Panc1 (cell line): ENCODE measurements at regions not wholly inside any gene's neighbourhood (a gene's known extent, or its start where the extent isn't known, plus 50 kb on each side); places are given as distances from the start of the nearest gene placed in this dataset.

Source experiments
- ATAC-seq: fragments of 200-7000 bp; cut with Tn5 transposase; 2 replicates; pipeline ENCODE4 v1.9.1; 2020; ENCODE audit warnings: mild to moderate bottlenecking, moderate library complexity
- BruUV-seq: library from RNA; stranded (reverse); fragments of 400-500 nt; replicated peaks from 2 replicates; lab custom pipeline; 2021; lab: Mats Ljungman, UMichigan
- CTCF ChIA-PET: fragments of 300-600 bp; sonication (Branson Sonifier 250); formaldehyde crosslinking; loops from one replicate; lab custom pipeline; 2022; ENCODE audit warnings: antibody characterized with exemption; lab: Charles Lee
- POLR2A ChIA-PET: fragments of 300-600 bp; sonication (Branson Sonifier 250); formaldehyde crosslinking; loops from one replicate; lab custom pipeline; 2022; ENCODE audit warnings: antibody characterized with exemption; lab: Charles Lee
- DNase-seq: peaks from one replicate; pipeline ENCODE4 v3.0.0-alpha.2; 2010; ENCODE audit warnings: low read depth, low spot score
- H3K27ac ChIP-seq: 2 replicates; pipeline ENCODE4 v1.5.1; 2011; ENCODE audit warnings: mild to moderate bottlenecking, low read length, inconsistent platforms
- H3K27me3 ChIP-seq: fragments of 200-500 bp; sonication (Bioruptor generic); 2 replicates; pipeline ENCODE4 v1.6.0; 2014; ENCODE audit warnings: low read length, inconsistent platforms; ENCODE audit not compliant: control insufficient read depth, insufficient read depth
- H3K36me3 ChIP-seq: fragments of 200-500 bp; sonication (Bioruptor generic); 2 replicates; pipeline ENCODE4 v1.5.1; 2014; ENCODE audit warnings: inconsistent platforms, mild to moderate bottlenecking, low read length, moderate library complexity; ENCODE audit not compliant: control insufficient read depth, insufficient read depth
- H3K4me1 ChIP-seq: 2 replicates; pipeline ENCODE4 v1.5.1; 2011; ENCODE audit warnings: inconsistent platforms, mild to moderate bottlenecking, low read length, moderate library complexity; ENCODE audit not compliant: control insufficient read depth, insufficient read depth
- H3K4me3 ChIP-seq, 2 experiments: 2 replicates each; pipeline ENCODE4 v1.5.1; 2011 to 2012; ENCODE audit warnings: low read depth in 2 of 2, low read length in 2 of 2, mild to moderate bottlenecking in 2 of 2, inconsistent platforms in 1 of 2, moderate library complexity in 1 of 2
- H3K9me3 ChIP-seq: fragments of 200-500 bp; sonication (Bioruptor generic); 2 replicates; pipeline ENCODE4 v1.5.1; 2014; ENCODE audit warnings: low read depth, mild to moderate bottlenecking, inconsistent platforms, low read length, moderate library complexity; ENCODE audit not compliant: control insufficient read depth, insufficient read depth
- CTCF ChIP-seq: fragments of 450-650 bp; IDR thresholded peaks from 2 replicates; pipeline ENCODE4 v1.5.1; 2017; ENCODE audit warnings: mild to moderate bottlenecking
- POLR2AphosphoS5 ChIP-seq: IDR thresholded peaks from 2 replicates; pipeline ENCODE4 v1.6.1; 2012; ENCODE audit warnings: mild to moderate bottlenecking, low read depth, low read length, moderate library complexity
- REST ChIP-seq, 2 experiments: IDR thresholded peaks; 2 replicates each; pipeline ENCODE4 v1.6.1; 2011 to 2012; ENCODE audit warnings: low read depth in 2 of 2, control low read depth in 1 of 2, low read length in 1 of 2, mild to moderate bottlenecking in 1 of 2, moderate library complexity in 1 of 2; ENCODE audit not compliant: insufficient read depth in 1 of 2
- SIN3A ChIP-seq: IDR thresholded peaks from 2 replicates; pipeline ENCODE4 v1.6.1; 2012; ENCODE audit warnings: low read depth, mild to moderate bottlenecking, low read length, moderate library complexity, borderline replicate concordance; ENCODE audit not compliant: insufficient read depth
- TCF7L2 ChIP-seq: IDR thresholded peaks from 2 replicates; pipeline ENCODE4 v1.6.1; 2011; ENCODE audit warnings: mild to moderate bottlenecking, low read depth, low read length, inconsistent platforms
- in situ Hi-C: cut with HindIII; loops from 2 replicates; pipeline ENCODE4 v1.10.0; 2016; ENCODE audit warnings: low sequenced_read_pairs, low pct_unique_long_range_greater_than_20kb
- intact Hi-C: fragments of 100-400 bp; cut with micrococcal nuclease; formaldehyde crosslinking; loops from one replicate; pipeline ENCODE4 v1.10.0; 2022; ENCODE audit not compliant: unreplicated experiment

- no peak for TF ChIP-seq TCF7L2
- TF ChIP-seq CTCF: no peak
- no peak for TF ChIP-seq REST (IDR thresholded peaks at IDR 0.05; ENCODE audit: insufficient read depth in 1 of 2, low read depth in 2 of 2, low read length in 1 of 2)
- no peak for TF ChIP-seq SIN3A
- TF ChIP-seq POLR2AphosphoS5: no peak
- H3K27ac ChIP-seq: no peak overlapping the region
- no peak for DNase-seq
- no peaks in the 10 kb centered on the region for H3K4me1 ChIP-seq
- POLR2A ChIA-PET: interaction anchor here (0.6 kb wide), 1 partner anchor 17 kb away, joined by 3 read pairs; no protein-coding TSS in a partner anchor
- H3K4me3 ChIP-seq: no peak overlapping the region
- intact Hi-C loops: no loop called here
- ATAC-seq: no peak
- no peaks in the 10 kb centered on the region for H3K27me3 ChIP-seq
- in situ Hi-C loops: no loop called here
- no TSS peak for BruUV-seq
- H3K36me3 ChIP-seq: no peaks in the 10 kb centered on the region
- CTCF ChIA-PET: no interaction called here
- H3K9me3 ChIP-seq: no peaks in the 10 kb centered on the region
Observed at GRCh38 chr13:87868731-87869130, 197.6 kb downstream of the SLITRK5 start.

GRCh38 chr13:87872813-87873212 lies 201.6 kb downstream of the SLITRK5 start:
- TF ChIP-seq SIN3A (no peak), REST (IDR thresholded peaks at IDR 0.05; ENCODE audit: insufficient read depth in 1 of 2, low read depth in 2 of 2, low read length in 1 of 2) (no peak), CTCF (no peak), TCF7L2 (no peak), POLR2AphosphoS5 (no peak)

More at GRCh38 chr13:87872813-87873212, 201.6 kb downstream of the SLITRK5 start:
- H3K27ac ChIP-seq: no peak overlapping the region
- no peak for DNase-seq
- H3K4me3 ChIP-seq: no peak overlapping the region
- no peaks in the 10 kb centered on the region for H3K36me3 ChIP-seq
- no TSS peak for BruUV-seq
- ATAC-seq: no peak
- POLR2A ChIA-PET: interaction anchor here (0.6 kb wide), 1 partner anchor 15 kb away, joined by 6 read pairs; no protein-coding TSS in a partner anchor
- H3K27me3 ChIP-seq: no peaks in the 10 kb centered on the region
- H3K4me1 ChIP-seq: no peaks in the 10 kb centered on the region
- intact Hi-C loops: no loop called here
- H3K9me3 ChIP-seq: no peaks in the 10 kb centered on the region
- in situ Hi-C loops: no loop called here
- CTCF ChIA-PET: no interaction called here
